Myocyte (in vitro differentiated cells): ENCODE measurements at regions not wholly inside any gene's neighbourhood (a gene's known extent, or its start where the extent isn't known, plus 50 kb on each side); places are given as distances from the start of the nearest gene placed in this dataset.
A peak's percentile ranks its signal among the peaks of the same experiment; 100 is the strongest.

Experiments
- DNase-seq: peaks from one replicate; pipeline ENCODE4 v3.0.0-alpha.2; 2012; ENCODE audit warnings: low read depth

GRCh38 chr12:24173067-24173466, 223.6 kb upstream of the SOX5 start:
- no peak for DNase-seq

- no peak for DNase-seq
Observed at GRCh38 chr12:24172773-24173066, 223.2 kb upstream of the SOX5 start.

- no peak for DNase-seq
Observed at GRCh38 chr12:24172031-24172772, 222.7 kb upstream of the SOX5 start.

GRCh38 chr12:24155042-24155441, 205.6 kb upstream of the SOX5 start:
- DNase-seq: no peak

GRCh38 chr12:24153079-24153478, 203.6 kb upstream of the SOX5 start:
- DNase-seq: no peak

- DNase-seq: no peak
Observed at GRCh38 chr12:24152270-24152669, 202.8 kb upstream of the SOX5 start.

GRCh38 chr12:24143928-24144327, 194.5 kb upstream of the SOX5 start:
- DNase-seq: no peak

- no peak for DNase-seq
Observed at GRCh38 chr12:24139035-24139434, 189.6 kb upstream of the SOX5 start.

GRCh38 chr12:24138041-24138440, 188.6 kb upstream of the SOX5 start:
- no peak for DNase-seq

- DNase-seq: no peak
Observed at GRCh38 chr12:24135158-24135850, 185.8 kb upstream of the SOX5 start.

GRCh38 chr12:24134092-24134491, 184.6 kb upstream of the SOX5 start:
- no peak for DNase-seq

- no peak for DNase-seq
Observed at GRCh38 chr12:24133384-24133783, 183.9 kb upstream of the SOX5 start.

GRCh38 chr12:24127919-24128721, 178.7 kb upstream of the SOX5 start:
- DNase-seq: no peak

GRCh38 chr12:24125280-24125679, 175.8 kb upstream of the SOX5 start:
- no peak for DNase-seq

GRCh38 chr12:24121911-24122310, 172.4 kb upstream of the SOX5 start:
- DNase-seq: no peak

GRCh38 chr12:24118668-24119067, 169.2 kb upstream of the SOX5 start:
- no peak for DNase-seq

- no peak for DNase-seq
Observed at GRCh38 chr12:24116548-24116947, 167.1 kb upstream of the SOX5 start.

GRCh38 chr12:24113701-24114100, 164.2 kb upstream of the SOX5 start:
- DNase-seq: no peak

GRCh38 chr12:24111616-24112015, 162.1 kb upstream of the SOX5 start:
- DNase-seq: no peak

- DNase-seq: no peak
Observed at GRCh38 chr12:24111086-24111485, 161.6 kb upstream of the SOX5 start.

GRCh38 chr12:24109381-24110039, 160.0 kb upstream of the SOX5 start:
- DNase-seq: peak; percentile 0

- no peak for DNase-seq
Observed at GRCh38 chr12:24102676-24103075, 153.2 kb upstream of the SOX5 start.
